GM18909 (cell line): ENCODE measurements at regions not wholly inside any gene's neighbourhood (a gene's known extent, or its start where the extent isn't known, plus 50 kb on each side); places are given as distances from the start of the nearest gene placed in this dataset.

Experiments
- ATAC-seq: cut with Tn5 transposase; IDR thresholded peaks from one replicate; pipeline ENCODE4 v1.9.1; 2021; ENCODE audit warnings: mild to moderate bottlenecking; ENCODE audit not compliant: unreplicated experiment, poor library complexity

GRCh38 chr13:22143671-22144070 is 472.8 kb downstream of the FGF9 start:
- no peak for ATAC-seq

GRCh38 chr13:22144806-22145205 is 473.9 kb downstream of the FGF9 start:
- ATAC-seq: no peak

- ATAC-seq: no peak
These were observed 477.3 kb downstream of the FGF9 start for GRCh38 chr13:22148187-22148586.

GRCh38 chr13:22152751-22153150 is 481.9 kb downstream of the FGF9 start:
- ATAC-seq: no peak

GRCh38 chr13:22154041-22154440 is 483.2 kb downstream of the FGF9 start:
- no peak for ATAC-seq

GRCh38 chr13:22161871-22162270 is 491.0 kb downstream of the FGF9 start:
- peak; percentile 91 for ATAC-seq

GRCh38 chr13:22162889-22163288 is 492.0 kb downstream of the FGF9 start:
- no peak for ATAC-seq

GRCh38 chr13:22168437-22169190 is 497.7 kb downstream of the FGF9 start:
- no peak for ATAC-seq

- no peak for ATAC-seq
These were observed 498.6 kb downstream of the FGF9 start for GRCh38 chr13:22169473-22169872.

GRCh38 chr13:22173610-22174009 is 502.7 kb downstream of the FGF9 start:
- no peak for ATAC-seq

- ATAC-seq: no peak
These were observed 504.4 kb downstream of the FGF9 start for GRCh38 chr13:22175241-22175640.

GRCh38 chr13:22175815-22176214 is 504.9 kb downstream of the FGF9 start:
- no peak for ATAC-seq

- ATAC-seq: no peak
These were observed 506.2 kb downstream of the FGF9 start for GRCh38 chr13:22176968-22177520.

GRCh38 chr13:22178878-22179277 is 508.0 kb downstream of the FGF9 start:
- ATAC-seq: no peak

- no peak for ATAC-seq
These were observed 516.5 kb downstream of the FGF9 start for GRCh38 chr13:22187329-22187728.

- no peak for ATAC-seq
These were observed 518.5 kb downstream of the FGF9 start for GRCh38 chr13:22189176-22190048.

GRCh38 chr13:22193070-22193469 is 522.2 kb downstream of the FGF9 start:
- no peak for ATAC-seq

- no peak for ATAC-seq
These were observed 523.4 kb downstream of the FGF9 start for GRCh38 chr13:22194106-22194805.

GRCh38 chr13:22195726-22196125 is 524.9 kb downstream of the FGF9 start:
- ATAC-seq: no peak

- no peak for ATAC-seq
These were observed 525.9 kb downstream of the FGF9 start for GRCh38 chr13:22196777-22197176.

- ATAC-seq: no peak
These were observed 527.1 kb downstream of the FGF9 start for GRCh38 chr13:22198001-22198400.
